Endothelial cell of umbilical vein (primary cell): ENCODE measurements at regions not wholly inside any gene's neighbourhood (a gene's known extent, or its start where the extent isn't known, plus 50 kb on each side); places are given as distances from the start of the nearest gene placed in this dataset.

ENCODE experiments used
- BruUV-seq: library from RNA; stranded (reverse); fragments of 400-500 nt; replicated peaks from 2 replicates; lab custom pipeline; 2021; lab: Mats Ljungman, UMichigan
- CTCF ChIA-PET: fragments of 300-600, 350-600 bp; sonication (Branson Sonifier 250); formaldehyde crosslinking; loops from one replicate; lab custom pipeline; 2021; ENCODE audit warnings: antibody characterized with exemption, inconsistent platforms; lab: Charles Lee
- POLR2A ChIA-PET: fragments of 300-600, 350-600 bp; sonication (Branson Sonifier 250); formaldehyde crosslinking; loops from one replicate; lab custom pipeline; 2021; ENCODE audit warnings: antibody characterized with exemption, inconsistent platforms; lab: Charles Lee
- DNase-seq: peaks from one replicate; pipeline ENCODE4 v3.0.0-alpha.2; 2011; ENCODE audit warnings: low read depth, low spot score
- FAIRE-seq: peaks from 2 replicates; lab custom pipeline; 2011; peaks lifted over from hg19 to GRCh38; lab: Jason Lieb, UNC
- H2AFZ ChIP-seq: 2 replicates; pipeline ENCODE4 v1.6.0; 2012; ENCODE audit warnings: low read depth, low read length, control low read depth, inconsistent platforms
- H3K27ac ChIP-seq: 2 replicates; pipeline ENCODE4 v1.5.1; 2011; ENCODE audit warnings: low read depth, mild to moderate bottlenecking, control low read depth, low read length, moderate library complexity; ENCODE audit not compliant: insufficient read depth
- H3K27me3 ChIP-seq, 2 experiments: 2 replicates each; pipeline versions ENCODE4 v1.6.0 to v1.6.1; 2011; ENCODE audit warnings: low read length in 2 of 2, mixed read lengths in 1 of 2; ENCODE audit not compliant: control insufficient read depth in 2 of 2, insufficient read depth in 2 of 2
- H3K36me3 ChIP-seq, 2 experiments: 2 replicates in 1 of 2; 3 replicates in 1 of 2; pipeline ENCODE4 v1.5.1; 2011; ENCODE audit warnings: low read length in 2 of 2, mild to moderate bottlenecking in 1 of 2, moderate library complexity in 1 of 2; ENCODE audit not compliant: control insufficient read depth in 2 of 2, insufficient read depth in 2 of 2; ENCODE audit errors: extremely low read depth in 1 of 2
- H3K4me1 ChIP-seq: 3 replicates; pipeline ENCODE4 v1.5.1; 2011; ENCODE audit warnings: mild to moderate bottlenecking, low read length; ENCODE audit not compliant: control insufficient read depth, insufficient read depth; ENCODE audit errors: extremely low read depth
- H3K4me2 ChIP-seq: 2 replicates; pipeline ENCODE4 v1.6.1; 2011; ENCODE audit warnings: low read length, control low read depth, mixed read lengths; ENCODE audit not compliant: insufficient read depth
- H3K4me3 ChIP-seq, 3 experiments: fragments of 200-600 bp in 1 of 3; sonication (generic), shearing (Covaris generic) in 1 of 3; replicated peaks in 1 of 3; 2 replicates each; pipeline ENCODE4 v1.5.1; 2011 to 2016; ENCODE audit warnings: control low read depth in 3 of 3, low read length in 3 of 3, mild to moderate bottlenecking in 2 of 3, inconsistent platforms in 1 of 3, low read depth in 1 of 3, moderate library complexity in 1 of 3; ENCODE audit not compliant: insufficient read depth in 1 of 3
- H3K79me2 ChIP-seq: 2 replicates; pipeline ENCODE4 v1.6.0; 2012; ENCODE audit warnings: low read length, inconsistent platforms; ENCODE audit not compliant: control insufficient read depth, insufficient read depth
- H3K9ac ChIP-seq: replicated peaks from 2 replicates; pipeline ENCODE3; 2011; ENCODE audit warnings: low read length, control low read depth; ENCODE audit not compliant: insufficient read depth; ENCODE audit errors: extremely low read depth
- H3K9me1 ChIP-seq: replicated peaks from 3 replicates; pipeline ENCODE4 v1.6.0; 2011; ENCODE audit warnings: mild to moderate bottlenecking, low read length; ENCODE audit not compliant: control insufficient read depth, insufficient read depth; ENCODE audit errors: extremely low read depth
- H3K9me3 ChIP-seq: replicated peaks from 2 replicates; pipeline ENCODE4 v1.5.1; 2012; ENCODE audit warnings: low read length, inconsistent platforms; ENCODE audit not compliant: control insufficient read depth, insufficient read depth
- H4K20me1 ChIP-seq: replicated peaks from 2 replicates; pipeline ENCODE3; 2011; ENCODE audit warnings: mild to moderate bottlenecking, low read length; ENCODE audit not compliant: control insufficient read depth, insufficient read depth; ENCODE audit errors: extremely low read depth
- EZH2 ChIP-seq: IDR thresholded peaks from 2 replicates; pipeline ENCODE4 v1.6.1; 2012; ENCODE audit warnings: borderline replicate concordance, low read depth, mild to moderate bottlenecking, moderate library complexity, low read length, inconsistent platforms; ENCODE audit not compliant: severe bottlenecking
- FOS ChIP-seq: IDR thresholded peaks from 2 replicates; pipeline ENCODE4 v1.6.1; 2011; ENCODE audit warnings: mild to moderate bottlenecking, low read length, moderate library complexity, borderline replicate concordance; ENCODE audit not compliant: insufficient read depth
- GATA2 ChIP-seq: IDR thresholded peaks from 2 replicates; pipeline ENCODE4 v1.7.0; 2011; ENCODE audit warnings: low read depth, mild to moderate bottlenecking, moderate library complexity, mixed read lengths, low read length; ENCODE audit not compliant: insufficient read length, insufficient read depth
- JUN ChIP-seq: IDR thresholded peaks from 2 replicates; pipeline ENCODE4 v1.6.1; 2011; ENCODE audit warnings: borderline replicate concordance, low read depth; ENCODE audit not compliant: insufficient read length, insufficient read depth
- MYC ChIP-seq: IDR thresholded peaks from one replicate; pipeline ENCODE4 v1.6.1; 2011; ENCODE audit warnings: mild to moderate bottlenecking, low read depth, low read length
- POLR2AphosphoS5 ChIP-seq: IDR thresholded peaks from 2 replicates; pipeline ENCODE4 v1.6.1; 2012; ENCODE audit warnings: low read depth, mild to moderate bottlenecking, control low read depth, low read length, moderate library complexity; ENCODE audit not compliant: insufficient read depth
- dilution Hi-C: fragments of 300-500 bp; cut with MboI; formaldehyde crosslinking; loops from one replicate; pipeline ENCODE4 v1.15.0; 2019; ENCODE audit warnings: low sequenced_read_pairs; ENCODE audit not compliant: extremely low pct_ligation_motif_present
- intact Hi-C: fragments of 100-400 bp; cut with micrococcal nuclease; formaldehyde crosslinking; loops from one replicate; pipeline ENCODE4 v1.10.0; 2022
- TF ChIP-seq, protein P1 (sequence below), 2 donors: IDR thresholded peaks; 1 replicate in 1 of 2; 2 replicates in 1 of 2; pipeline ENCODE4 v1.5.1; 2011; ENCODE audit warnings: low read length in 2 of 2, mild to moderate bottlenecking in 2 of 2, moderate library complexity in 2 of 2, control low read depth in 1 of 2, inconsistent platforms in 1 of 2, low read depth in 1 of 2; ENCODE audit not compliant: insufficient read depth in 1 of 2; ENCODE audit errors: extremely low read depth in 1 of 2
- TF ChIP-seq, protein P2 (sequence below): IDR thresholded peaks from 2 replicates; pipeline ENCODE4 v1.6.1; 2011; ENCODE audit not compliant: insufficient read depth, insufficient read length

DNA sequence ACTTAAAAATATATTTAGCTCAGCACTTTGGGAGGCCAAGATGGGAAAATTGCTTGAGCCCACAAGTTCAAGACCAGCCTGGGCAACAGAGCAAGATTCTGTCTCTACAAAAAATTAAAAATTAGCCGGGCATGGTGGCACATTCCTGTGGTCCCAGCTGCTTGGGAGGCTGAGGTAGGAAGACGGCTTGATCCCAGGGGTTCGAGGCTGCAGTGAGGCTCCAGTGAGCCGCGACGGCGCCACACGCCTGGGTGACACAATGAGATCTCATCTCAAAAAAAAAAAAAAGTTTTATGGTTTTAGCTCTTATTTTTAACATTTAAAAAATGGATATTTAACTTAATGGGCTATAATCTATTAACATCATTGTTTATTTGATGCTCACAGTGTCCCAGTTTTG, 97.2 kb upstream of the RIPOR2 start:
- BruUV-seq: no TSS peak
- Histone ChIP-seq H3K27ac (no peak overlapping the region), H3K9me1 (no peaks in the 10 kb centered on the region), H4K20me1 (no peaks in the 10 kb centered on the region), H3K9me3 (no peaks in the 10 kb centered on the region), H3K79me2 (no peaks in the 10 kb centered on the region), H3K27me3 (no peaks in the 10 kb centered on the region), H3K36me3 (no peaks in the 10 kb centered on the region), H2AFZ (no peak overlapping the region), H3K4me1 (no peaks in the 10 kb centered on the region), H3K4me3 (no peak overlapping the region), H3K9ac (no peak overlapping the region), H3K4me2 (no peak overlapping the region)
- FAIRE-seq (no peak), DNase-seq (no peak)
- dilution Hi-C loops: no loop called here
- intact Hi-C loops: no loop called here
- POLR2A ChIA-PET: no interaction called here
- CTCF ChIA-PET: interaction anchor here (1.6 kb wide), 1 partner anchor 38 kb away, joined by 3 read pairs; no protein-coding TSS in a partner anchor
- TF ChIP-seq, protein P1, sequence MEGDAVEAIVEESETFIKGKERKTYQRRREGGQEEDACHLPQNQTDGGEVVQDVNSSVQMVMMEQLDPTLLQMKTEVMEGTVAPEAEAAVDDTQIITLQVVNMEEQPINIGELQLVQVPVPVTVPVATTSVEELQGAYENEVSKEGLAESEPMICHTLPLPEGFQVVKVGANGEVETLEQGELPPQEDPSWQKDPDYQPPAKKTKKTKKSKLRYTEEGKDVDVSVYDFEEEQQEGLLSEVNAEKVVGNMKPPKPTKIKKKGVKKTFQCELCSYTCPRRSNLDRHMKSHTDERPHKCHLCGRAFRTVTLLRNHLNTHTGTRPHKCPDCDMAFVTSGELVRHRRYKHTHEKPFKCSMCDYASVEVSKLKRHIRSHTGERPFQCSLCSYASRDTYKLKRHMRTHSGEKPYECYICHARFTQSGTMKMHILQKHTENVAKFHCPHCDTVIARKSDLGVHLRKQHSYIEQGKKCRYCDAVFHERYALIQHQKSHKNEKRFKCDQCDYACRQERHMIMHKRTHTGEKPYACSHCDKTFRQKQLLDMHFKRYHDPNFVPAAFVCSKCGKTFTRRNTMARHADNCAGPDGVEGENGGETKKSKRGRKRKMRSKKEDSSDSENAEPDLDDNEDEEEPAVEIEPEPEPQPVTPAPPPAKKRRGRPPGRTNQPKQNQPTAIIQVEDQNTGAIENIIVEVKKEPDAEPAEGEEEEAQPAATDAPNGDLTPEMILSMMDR (IDR thresholded peaks at IDR 0.05; ENCODE audit: extremely low read depth in 1 of 2, insufficient read depth in 1 of 2, low read depth in 1 of 2, low read length in 2 of 2): no peak
- TF ChIP-seq JUN (no peak), FOS (no peak), GATA2 (no peak), EZH2 (no peak), POLR2AphosphoS5 (no peak), MYC (no peak)
- TF ChIP-seq, protein P2, sequence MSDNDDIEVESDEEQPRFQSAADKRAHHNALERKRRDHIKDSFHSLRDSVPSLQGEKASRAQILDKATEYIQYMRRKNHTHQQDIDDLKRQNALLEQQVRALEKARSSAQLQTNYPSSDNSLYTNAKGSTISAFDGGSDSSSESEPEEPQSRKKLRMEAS: no peak
